Keratinocyte (primary cell): ENCODE measurements at regions not wholly inside any gene's neighbourhood (a gene's known extent, or its start where the extent isn't known, plus 50 kb on each side); places are given as distances from the start of the nearest gene placed in this dataset.

Experiments used
- CTCF ChIP-seq, 3 experiments: IDR thresholded peaks in 1 of 3; conservative IDR thresholded peaks in 1 of 3; optimal IDR thresholded peaks in 1 of 3; 2 replicates in 2 of 3; 3 replicates in 1 of 3; pipeline versions ENCODE3 to v1.5.1; 2011; ENCODE audit warnings: low read length in 3 of 3, mild to moderate bottlenecking in 3 of 3, moderate library complexity in 2 of 3, control low read depth in 1 of 3, inconsistent platforms in 1 of 3; ENCODE audit not compliant: insufficient read depth in 2 of 3; ENCODE audit errors: extremely low read depth in 1 of 3
- EZH2 ChIP-seq: IDR thresholded peaks from one replicate; pipeline ENCODE4 v1.6.1; 2012; ENCODE audit warnings: inconsistent platforms, mild to moderate bottlenecking, low read length, moderate library complexity

- no peak for TF ChIP-seq CTCF (optimal IDR thresholded peaks at IDR 0.05 in 1 of 3, IDR thresholded peaks at IDR 0.05 in 1 of 3, conservative IDR thresholded peaks at IDR 0.05 in 1 of 3; ENCODE audit: extremely low read depth in 1 of 3, insufficient read depth in 2 of 3, low read length in 3 of 3)
- no peak for TF ChIP-seq EZH2
These were observed 130.5 kb downstream of the RHOU start for GRCh38 chr1:228865627-228866330.
